GM11168 (cell line): ENCODE measurements at regions not wholly inside any gene's neighbourhood (a gene's known extent, or its start where the extent isn't known, plus 50 kb on each side); places are given as distances from the start of the nearest gene placed in this dataset.
"Not testable (repeated sequence)": the region's sequence is repeated elsewhere in the genome, so short reads cannot be mapped to it uniquely, and the experiment has no call there.

Experiments
- in situ Hi-C: fragments of 300-500 bp; cut with MboI; formaldehyde crosslinking; loops from one replicate; pipeline ENCODE4 v1.12.0; 2022; ENCODE audit warnings: low sequenced_read_pairs; ENCODE audit not compliant: unreplicated experiment

DNA sequence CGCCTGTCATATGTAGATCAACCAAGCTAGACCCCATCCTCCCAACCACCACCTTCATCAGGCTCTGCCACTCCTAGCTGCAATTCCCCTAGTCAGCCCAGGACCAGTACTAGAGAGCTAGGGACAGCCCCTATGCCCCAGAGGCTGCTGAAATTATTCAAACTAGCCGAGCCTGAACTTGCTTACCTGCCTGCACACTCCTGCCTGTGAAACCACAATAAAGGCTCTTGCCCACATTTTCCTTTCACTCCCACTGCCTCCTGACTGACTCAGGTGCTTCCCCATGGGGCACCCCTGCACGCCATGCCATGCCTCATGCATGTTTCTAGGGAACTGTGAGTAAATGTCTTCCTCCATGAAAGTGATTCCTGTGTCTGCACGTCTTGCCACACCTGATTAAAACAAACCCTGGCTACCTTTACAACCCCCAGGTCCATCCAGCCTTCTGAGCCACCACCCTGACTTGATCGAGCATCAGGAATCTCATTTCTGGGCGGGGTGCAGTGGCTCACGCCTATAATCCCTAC, 66.5 kb upstream of the IER3 start:
- in situ Hi-C loops: no loop called here

DNA sequence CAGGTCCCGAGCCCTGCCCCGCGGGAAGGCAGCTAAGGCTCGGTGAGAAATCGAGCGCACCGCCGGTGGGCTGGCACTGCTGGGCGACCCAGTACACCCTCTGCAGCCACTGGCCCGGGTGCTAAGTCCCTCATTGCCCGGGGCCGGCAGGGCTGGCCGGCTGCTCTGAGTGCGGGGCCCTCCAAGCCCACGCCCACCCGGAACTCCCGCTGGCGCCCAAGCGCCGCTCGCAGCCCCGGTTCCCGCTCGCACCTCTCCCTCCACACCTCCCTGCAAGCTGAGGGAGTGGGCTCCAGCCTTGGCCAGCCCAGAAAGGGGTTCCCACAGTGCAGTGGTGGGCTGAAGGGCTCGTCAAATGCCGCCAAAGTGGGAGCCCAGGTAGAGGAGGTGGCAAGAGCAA, 63.2 kb upstream of the IER3 start:
- in situ Hi-C loops: not testable (repeated sequence)

DNA sequence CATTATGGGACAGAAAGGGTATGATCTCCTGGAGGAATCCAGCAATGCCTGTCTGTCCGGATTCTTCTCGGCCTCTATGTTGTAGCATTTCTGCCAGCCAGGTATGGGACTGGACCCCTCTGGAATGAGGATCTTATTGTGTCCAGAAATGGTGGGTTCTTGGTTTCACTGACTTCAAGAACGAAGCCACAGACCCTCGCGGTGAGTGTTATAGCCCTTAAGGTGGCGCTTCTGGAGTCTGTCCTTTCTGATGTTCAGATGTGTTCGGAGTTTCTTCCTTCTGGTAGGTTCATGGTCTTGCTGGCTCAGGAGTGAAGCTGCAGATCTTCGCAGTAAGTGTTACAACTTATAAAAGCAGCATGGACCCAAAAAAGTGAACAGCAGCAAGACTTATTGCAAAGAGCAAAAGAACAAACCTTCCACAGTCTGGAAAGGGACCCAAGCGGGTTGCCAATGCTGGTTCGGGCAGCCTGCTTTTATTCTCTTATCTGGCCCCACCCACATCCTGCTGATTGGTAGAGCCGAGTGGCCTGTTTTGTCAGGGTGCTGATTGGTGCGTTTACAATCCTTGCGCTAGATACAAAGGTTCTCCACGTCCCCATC, 62.3 kb upstream of the IER3 start:
- in situ Hi-C loops: no loop called here

DNA sequence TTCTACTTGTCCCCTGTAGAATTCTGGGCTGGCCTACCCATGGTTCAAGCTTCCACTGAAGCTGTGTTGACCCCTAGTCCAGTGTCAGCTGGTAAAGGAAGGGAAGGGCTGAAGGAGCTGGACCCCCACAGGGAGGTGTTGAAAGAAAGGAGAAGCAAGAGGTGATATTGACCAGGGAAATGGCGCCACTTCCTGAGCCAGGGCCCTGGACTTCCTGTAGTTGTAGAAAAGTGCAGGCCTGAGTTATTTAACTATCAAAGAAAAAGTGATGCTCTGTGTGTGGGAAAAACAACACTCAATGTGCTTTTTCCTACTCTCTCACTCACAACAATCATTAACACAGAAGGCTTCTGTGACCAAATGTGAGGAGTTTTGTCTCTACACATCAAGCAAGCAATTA, 60.0 kb upstream of the IER3 start:
- in situ Hi-C loops: no loop called here

DNA sequence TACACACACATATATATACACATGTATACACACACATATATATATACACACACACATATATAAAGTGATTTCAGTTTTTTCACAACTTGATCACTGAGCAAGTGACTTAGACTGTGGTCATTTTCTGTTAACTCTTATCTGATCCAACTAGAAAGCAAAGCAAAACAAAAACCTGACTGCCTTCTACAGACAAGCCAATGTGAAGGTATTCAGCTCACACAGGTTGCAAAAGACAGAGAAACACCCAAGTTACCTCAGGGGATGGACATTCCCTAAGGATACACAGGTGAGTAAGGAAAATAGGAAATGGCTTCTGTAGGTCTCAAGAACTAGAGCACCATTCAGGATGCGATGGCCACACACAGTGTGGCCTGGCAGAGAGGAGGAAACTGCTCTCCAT, 58.4 kb upstream of the IER3 start:
- in situ Hi-C loops: no loop called here

DNA sequence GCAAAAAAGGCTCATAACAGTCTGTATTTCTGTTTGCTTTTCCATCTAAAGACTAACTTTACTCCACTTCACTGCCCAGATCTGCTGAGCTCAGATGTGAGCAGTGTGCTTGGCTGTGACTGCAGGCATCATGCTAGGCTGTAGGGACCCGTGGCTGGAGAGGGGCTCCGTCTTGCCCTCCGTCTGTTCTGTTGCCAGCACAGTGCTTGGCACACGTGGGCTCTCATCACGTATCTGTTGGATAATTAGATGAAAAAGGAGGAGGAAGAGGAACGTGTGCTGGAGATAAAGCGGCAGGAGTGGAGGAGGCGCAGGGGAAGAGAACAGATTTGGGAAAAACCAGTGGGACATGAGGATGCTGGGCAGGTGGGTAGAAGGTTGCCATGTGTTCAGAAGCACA, 57.6 kb upstream of the IER3 start:
- in situ Hi-C loops: no loop called here

DNA sequence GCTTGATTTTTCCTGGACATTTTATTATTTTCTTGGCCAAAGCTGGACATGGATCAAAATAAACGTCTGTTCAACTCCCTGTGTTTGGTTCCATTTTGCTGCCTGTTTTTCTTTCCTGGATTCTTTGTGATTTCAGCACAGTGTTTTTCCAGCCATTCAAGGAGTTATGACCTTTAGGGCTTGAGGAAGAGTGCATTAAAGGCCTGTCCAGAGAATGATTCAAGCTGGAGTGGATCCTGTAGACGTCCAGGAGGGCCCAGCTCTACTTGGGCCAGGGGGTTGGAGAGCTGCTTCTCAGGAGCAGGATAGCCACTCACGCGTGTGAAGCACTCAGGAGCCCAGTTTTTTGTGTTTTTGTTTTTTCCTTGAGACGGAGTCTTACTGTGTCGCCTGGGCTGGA, 56.5 kb upstream of the IER3 start:
- in situ Hi-C loops: no loop called here

DNA sequence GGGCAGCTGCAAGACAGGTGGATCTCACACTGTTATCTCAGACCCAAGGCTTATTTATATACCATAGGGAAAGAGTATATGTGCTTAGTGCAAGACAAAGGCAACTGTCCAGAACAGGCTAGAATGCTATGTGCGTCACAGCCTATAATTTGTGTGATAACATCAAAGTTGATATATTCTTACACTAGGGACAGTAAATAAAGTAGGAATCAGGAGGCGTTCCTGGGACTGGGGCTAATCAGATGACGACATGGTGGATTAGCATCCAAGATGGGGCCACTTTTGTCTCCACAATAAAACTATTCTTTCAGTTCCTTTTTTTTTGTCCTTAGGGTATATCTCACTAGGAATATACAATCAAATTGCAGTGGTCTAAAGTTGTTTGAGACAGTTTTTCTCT, 54.9 kb upstream of the IER3 start:
- in situ Hi-C loops: no loop called here

DNA sequence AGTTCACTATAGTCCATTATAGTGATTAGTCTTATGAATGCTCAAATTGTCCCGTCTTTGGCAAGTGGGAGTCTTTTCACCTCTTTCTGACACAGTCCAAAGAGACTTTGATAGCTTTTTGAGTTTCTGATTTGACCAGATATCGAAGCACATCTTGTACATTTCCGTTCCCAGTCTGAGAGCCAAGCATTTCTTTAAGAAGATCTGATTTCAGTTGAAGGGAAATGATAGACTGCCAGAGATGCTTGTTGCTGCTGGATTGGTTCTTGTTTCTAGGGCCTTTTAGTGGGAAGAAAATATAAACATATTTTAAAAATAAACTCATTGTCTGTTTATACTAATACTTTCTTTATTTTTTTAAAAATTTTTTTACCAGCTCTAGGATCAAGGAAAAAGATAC, 54.1 kb upstream of the IER3 start:
- in situ Hi-C loops: no loop called here

DNA sequence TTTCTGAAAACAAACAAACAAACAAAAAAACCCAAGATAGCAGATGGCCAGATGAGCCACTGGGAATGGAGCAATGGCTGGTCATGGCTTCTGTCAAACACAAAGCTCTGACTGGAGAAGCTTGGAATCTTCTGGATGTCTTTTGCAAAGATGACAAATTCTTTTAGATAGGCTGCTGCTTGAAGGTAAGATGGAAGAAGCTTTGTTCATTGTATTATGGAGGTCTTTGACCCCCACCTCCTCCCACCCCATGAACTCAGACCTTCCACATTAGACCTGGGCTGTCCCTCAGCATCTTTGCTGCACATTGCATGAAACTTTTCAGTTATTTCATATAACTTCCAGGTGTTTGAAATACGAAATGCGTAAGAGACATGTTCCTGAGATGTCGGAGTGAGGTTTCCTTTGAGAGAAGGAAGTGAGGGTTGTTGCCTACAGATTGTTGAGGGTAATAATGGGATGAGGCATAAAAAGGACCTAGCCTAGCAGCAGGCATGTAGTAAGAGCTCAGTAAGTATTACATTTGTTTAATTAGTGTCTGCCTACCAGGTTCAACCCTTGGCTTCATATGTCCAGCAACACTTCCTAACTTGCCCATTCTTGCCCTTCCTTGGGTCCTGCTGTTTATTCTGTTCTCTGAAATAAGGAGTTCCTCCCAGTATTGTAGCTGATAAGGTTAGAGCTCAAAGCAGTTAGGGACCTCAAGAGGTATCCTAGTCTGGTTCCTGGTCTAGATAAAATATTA, 51.4 kb upstream of the IER3 start:
- in situ Hi-C loops: no loop called here
